Stimulated activated CD4-positive, alpha-beta T cell treated with anti-CD3 and anti-CD28 coated beads, Interleukin-4, amount 100 ng/mL, for 4 hours (primary cell): ENCODE measurements at regions not wholly inside any gene's neighbourhood (a gene's known extent, or its start where the extent isn't known, plus 50 kb on each side); places are given as distances from the start of the nearest gene placed in this dataset.
"Not testable (repeated sequence)": the region's sequence is repeated elsewhere in the genome, so short reads cannot be mapped to it uniquely, and the experiment has no call there.

Experiments
- DNase-seq, 2 experiments: peaks; one replicate each; pipeline ENCODE4 v3.0.0-alpha.2; 2020

GRCh38 chr12:131230340-131231031, 276.8 kb downstream of the ADGRD1 start:
- DNase-seq, result no peak

GRCh38 chr12:131231032-131231980, 277.6 kb downstream of the ADGRD1 start:
- DNase-seq, result no peak

GRCh38 chr12:131232036-131232435, 278.3 kb downstream of the ADGRD1 start:
- DNase-seq, result no peak

- not testable (repeated sequence) for DNase-seq
These were observed 279.2 kb downstream of the ADGRD1 start for GRCh38 chr12:131232872-131233271.

- not testable (repeated sequence) for DNase-seq
These were observed 280.4 kb downstream of the ADGRD1 start for GRCh38 chr12:131233850-131234789.

- not testable (repeated sequence) for DNase-seq
These were observed 281.1 kb downstream of the ADGRD1 start for GRCh38 chr12:131234841-131235271.

- no peak for DNase-seq
These were observed 282.2 kb downstream of the ADGRD1 start for GRCh38 chr12:131235871-131236271.

- no peak for DNase-seq
These were observed 285.8 kb downstream of the ADGRD1 start for GRCh38 chr12:131239384-131240094.

GRCh38 chr12:131241517-131241916, 287.8 kb downstream of the ADGRD1 start:
- DNase-seq, result no peak

GRCh38 chr12:131242741-131243496, 289.2 kb downstream of the ADGRD1 start:
- no peak for DNase-seq

- DNase-seq, result not testable (repeated sequence)
These were observed 290.5 kb downstream of the ADGRD1 start for GRCh38 chr12:131244157-131244688.

- DNase-seq, result not testable (repeated sequence)
These were observed 291.5 kb downstream of the ADGRD1 start for GRCh38 chr12:131245161-131245560.

GRCh38 chr12:131245564-131246355, 292.1 kb downstream of the ADGRD1 start:
- no peak for DNase-seq

GRCh38 chr12:131247026-131247725, 293.5 kb downstream of the ADGRD1 start:
- not testable (repeated sequence) for DNase-seq

GRCh38 chr12:131247875-131248274, 294.2 kb downstream of the ADGRD1 start:
- not testable (repeated sequence) for DNase-seq

GRCh38 chr12:131249246-131250027, 295.7 kb downstream of the ADGRD1 start:
- DNase-seq, result no peak

- DNase-seq, result no peak
These were observed 296.6 kb downstream of the ADGRD1 start for GRCh38 chr12:131250028-131250950.
